PC-9 (cell line): ENCODE measurements at regions not wholly inside any gene's neighbourhood (a gene's known extent, or its start where the extent isn't known, plus 50 kb on each side); places are given as distances from the start of the nearest gene placed in this dataset.

Experiments
- BruUV-seq: library from RNA; stranded (reverse); fragments of 400-500 nt; replicated peaks from 2 replicates; lab custom pipeline; 2021; lab: Mats Ljungman, UMichigan
- CTCF ChIA-PET: fragments of 300-600 bp; sonication (Branson Sonifier 250); formaldehyde crosslinking; loops from one replicate; lab custom pipeline; 2022; ENCODE audit warnings: antibody characterized with exemption; lab: Charles Lee
- POLR2A ChIA-PET: fragments of 300-600 bp; sonication (Branson Sonifier 250); formaldehyde crosslinking; loops from one replicate; lab custom pipeline; 2022; ENCODE audit warnings: antibody characterized with exemption; ENCODE audit not compliant: unreplicated experiment; lab: Charles Lee
- DNase-seq, 2 experiments: peaks; one replicate each; pipeline versions ENCODE4 v3.0.0 to v3.0.0-alpha.2; 2015 to 2022; ENCODE audit warnings: mixed read lengths in 1 of 2
- H2AFZ ChIP-seq: fragments of 200-600 bp; sonication (generic); 2 replicates; pipeline ENCODE4 v1.8.1; 2017; ENCODE audit warnings: antibody characterized with exemption
- H3F3A ChIP-seq: fragments of 200-600 bp; sonication (generic); 2 replicates; pipeline ENCODE4 v1.8.1; 2017; ENCODE audit warnings: antibody characterized with exemption, mild to moderate bottlenecking, low read depth; ENCODE audit not compliant: insufficient read depth
- H3K27ac ChIP-seq: fragments of 200-600 bp; sonication (generic); 2 replicates; pipeline ENCODE4 v1.6.1; 2016; ENCODE audit warnings: mixed run types
- H3K27me3 ChIP-seq: fragments of 200-600 bp; sonication (generic); 2 replicates; pipeline ENCODE4 v1.6.1; 2016; ENCODE audit warnings: low read depth, mixed run types; ENCODE audit not compliant: insufficient read depth
- H3K36me3 ChIP-seq: fragments of 200-600 bp; sonication (generic); 2 replicates; pipeline ENCODE4 v1.6.1; 2016; ENCODE audit warnings: low read depth, mixed run types
- H3K4me1 ChIP-seq: fragments of 200-600 bp; sonication (generic); replicated peaks from 2 replicates; pipeline ENCODE4 v1.6.1; 2016; ENCODE audit warnings: mixed run types; ENCODE audit not compliant: insufficient read depth
- H3K4me2 ChIP-seq: fragments of 200-600 bp; sonication (generic); 2 replicates; pipeline ENCODE4 v1.6.1; 2017; ENCODE audit warnings: mixed run types
- H3K4me3 ChIP-seq: fragments of 200-600 bp; sonication (generic); 2 replicates; pipeline ENCODE4 v1.6.1; 2016; ENCODE audit warnings: mixed run types
- H3K79me2 ChIP-seq: fragments of 200-600 bp; sonication (generic); 2 replicates; pipeline ENCODE4 v1.6.1; 2017; ENCODE audit warnings: low read depth, mixed run types
- H3K9me2 ChIP-seq: fragments of 200-600 bp; sonication (generic); 2 replicates; pipeline ENCODE4 v1.8.1; 2017; ENCODE audit warnings: mild to moderate bottlenecking; ENCODE audit not compliant: insufficient read depth
- H3K9me3 ChIP-seq: fragments of 200-600 bp; sonication (generic); 2 replicates; pipeline ENCODE4 v1.8.1; 2016; ENCODE audit warnings: low read depth; ENCODE audit not compliant: insufficient read depth
- H4K20me1 ChIP-seq: fragments of 200-600 bp; sonication (generic); 2 replicates; pipeline ENCODE4 v1.8.1; 2017; ENCODE audit not compliant: insufficient read depth
- CTCF ChIP-seq: fragments of 200-600 bp; sonication (generic); conservative IDR thresholded peaks from 2 replicates; pipeline ENCODE4 v1.6.1; 2017; ENCODE audit warnings: mixed run types, antibody characterized with exemption, mild to moderate bottlenecking, moderate library complexity
- EZH2 ChIP-seq: fragments of 200-600 bp; sonication (generic); IDR thresholded peaks from 2 replicates; pipeline ENCODE4 v1.8.0; 2017; ENCODE audit warnings: antibody characterized with exemption, low read depth
- intact Hi-C: fragments of 100-400 bp; cut with micrococcal nuclease; formaldehyde crosslinking; loops from one replicate; pipeline ENCODE4 v1.10.0; 2022; ENCODE audit not compliant: unreplicated experiment

DNA sequence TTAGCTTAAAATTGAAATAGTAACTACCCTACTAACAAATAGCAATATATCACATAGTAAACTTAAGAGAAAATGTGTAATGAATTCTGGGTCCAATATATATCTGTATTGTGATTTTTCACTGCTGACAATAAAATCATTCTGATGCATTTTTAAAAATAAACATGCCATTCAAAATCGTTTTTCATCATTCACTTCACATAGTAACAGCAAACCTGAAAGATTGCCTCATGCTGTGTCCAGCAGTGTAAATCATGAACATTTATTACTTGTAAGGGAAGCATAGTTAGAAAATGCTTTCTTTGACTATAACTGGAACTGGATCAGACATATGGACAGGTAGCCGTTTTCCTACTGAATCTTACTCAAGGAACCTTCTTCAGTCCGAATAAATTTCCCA, 446.1 kb downstream of the UTRN start:
- Histone ChIP-seq H3K27me3 (no peaks in the 10 kb centered on the region), H4K20me1 (no peaks in the 10 kb centered on the region), H2AFZ (no peak overlapping the region), H3K4me3 (no peak overlapping the region), H3K36me3 (peaks cover 12% of the 10 kb centered on the region), H3K9me2 (no peaks in the 10 kb centered on the region), H3K27ac (no peak overlapping the region), H3K4me2 (no peak overlapping the region), H3K9me3 (no peaks in the 10 kb centered on the region), H3K4me1 (0 out of 2 replicates have a peak, but pooled peaks cover 3% of the 10 kb centered on the region), H3F3A (no peaks in the 10 kb centered on the region), H3K79me2 (no peaks in the 10 kb centered on the region)
- TF ChIP-seq EZH2 = no peak
- TF ChIP-seq CTCF = no peak
- intact Hi-C loops = no loop called here
- POLR2A ChIA-PET = no interaction called here
- DNase-seq = no peak
- CTCF ChIA-PET = no interaction called here
- BruUV-seq = no TSS peak

DNA sequence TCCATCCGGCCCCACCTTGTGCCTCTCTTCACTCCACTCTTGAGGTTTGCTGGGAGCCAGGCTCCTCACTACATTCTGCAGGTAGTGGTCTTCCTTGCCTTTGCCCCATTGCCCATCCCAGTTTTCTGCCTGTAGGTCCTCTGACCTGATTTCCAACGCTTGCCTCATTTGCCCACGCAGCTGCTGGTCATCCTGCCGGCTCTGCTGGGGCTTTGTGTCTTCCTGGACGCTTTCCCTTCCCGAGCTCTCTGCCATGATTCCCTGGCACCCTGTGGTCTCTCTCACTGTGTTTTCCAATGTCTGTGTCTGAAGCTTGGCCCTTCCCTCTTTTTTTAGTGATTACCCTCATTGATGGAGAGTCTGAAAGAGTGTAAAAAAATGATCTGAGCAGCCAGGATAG, 451.6 kb downstream of the UTRN start:
- 0 out of 2 replicates have a peak, but pooled peaks cover 4% of the 10 kb centered on the region for H3K36me3 ChIP-seq
- no peaks in the 10 kb centered on the region for H4K20me1 ChIP-seq
- TF ChIP-seq EZH2 = no peak
- TF ChIP-seq CTCF = no peak
- POLR2A ChIA-PET = no interaction called here
- DNase-seq = no peak
- H3K4me1 ChIP-seq = no peaks in the 10 kb centered on the region
- no peaks in the 10 kb centered on the region for H3K27me3 ChIP-seq
- H2AFZ ChIP-seq = no peak overlapping the region
- H3K27ac ChIP-seq = no peak overlapping the region
- no peak overlapping the region for H3K4me3 ChIP-seq
- intact Hi-C loops = no loop called here
- no TSS peak for BruUV-seq
- CTCF ChIA-PET = no interaction called here
- no peak overlapping the region for H3K4me2 ChIP-seq
- H3K9me3 ChIP-seq = no peaks in the 10 kb centered on the region
- no peaks in the 10 kb centered on the region for H3K9me2 ChIP-seq
- H3F3A ChIP-seq = no peaks in the 10 kb centered on the region
- no peaks in the 10 kb centered on the region for H3K79me2 ChIP-seq

- H3K4me1 ChIP-seq = no peaks in the 10 kb centered on the region
- H4K20me1 ChIP-seq = no peaks in the 10 kb centered on the region
- H3F3A ChIP-seq = no peaks in the 10 kb centered on the region
- no peaks in the 10 kb centered on the region for H3K79me2 ChIP-seq
- no peaks in the 10 kb centered on the region for H3K9me3 ChIP-seq
- H3K4me3 ChIP-seq = no peak overlapping the region
- no peaks in the 10 kb centered on the region for H3K9me2 ChIP-seq
- H3K4me2 ChIP-seq = no peak overlapping the region
- no peak for TF ChIP-seq CTCF
- no peak for TF ChIP-seq EZH2
- intact Hi-C loops = no loop called here
- H2AFZ ChIP-seq = no peak overlapping the region
- CTCF ChIA-PET = no interaction called here
- no TSS peak for BruUV-seq
- H3K27ac ChIP-seq = no peak overlapping the region
- no peaks in the 10 kb centered on the region for H3K36me3 ChIP-seq
- H3K27me3 ChIP-seq = no peaks in the 10 kb centered on the region
- POLR2A ChIA-PET = no interaction called here
- DNase-seq = no peak
Observed at GRCh38 chr6:144737998-144738397, 452.9 kb downstream of the UTRN start.
